Natural killer cell (primary cell): ENCODE measurements at regions not wholly inside any gene's neighbourhood (a gene's known extent, or its start where the extent isn't known, plus 50 kb on each side); places are given as distances from the start of the nearest gene placed in this dataset.

Experiments used
- ATAC-seq, 3 donors: fragments of 150-1000 bp in 2 of 3; fragments of 200-7000 bp in 1 of 3; cut with Tn5 transposase; 1 replicate in 1 of 3; 2 replicates in 2 of 3; pipeline ENCODE4 v1.10.0; 2021; ENCODE audit warnings: mild to moderate bottlenecking in 2 of 3, moderate library complexity in 2 of 3
- DNase-seq, 2 donors: peaks; one replicate each; pipeline versions ENCODE4 v3.0.0 to v3.0.0-alpha.2; 2013 to 2021; ENCODE audit warnings: mixed read lengths in 1 of 2
- H3K27ac ChIP-seq: one replicate; pipeline ENCODE4 v1.5.1; 2013; ENCODE audit warnings: mild to moderate bottlenecking, low read length
- H3K27me3 ChIP-seq: one replicate; pipeline ENCODE4 v1.6.1; 2013; ENCODE audit warnings: low read length; ENCODE audit not compliant: control insufficient read depth, insufficient read depth
- H3K36me3 ChIP-seq: one replicate; pipeline ENCODE4 v1.6.1; 2013; ENCODE audit warnings: low read length; ENCODE audit not compliant: control insufficient read depth, insufficient read depth
- H3K4me1 ChIP-seq: one replicate; pipeline ENCODE4 v1.6.1; 2013; ENCODE audit warnings: low read length; ENCODE audit not compliant: control insufficient read depth, insufficient read depth
- H3K4me3 ChIP-seq: one replicate; pipeline ENCODE4 v1.5.1; 2013; ENCODE audit warnings: low read length
- H3K9me3 ChIP-seq: one replicate; pipeline ENCODE4 v1.6.1; 2013; ENCODE audit warnings: low read length; ENCODE audit not compliant: control insufficient read depth, insufficient read depth
- H3K27ac Mint-ChIP-seq, 2 donors: one replicate each; pipeline ENCODE4 v1.8.0; 2022; ENCODE audit warnings: mild to moderate bottlenecking in 2 of 2, mixed read lengths in 2 of 2, moderate library complexity in 1 of 2
- H3K27me3 Mint-ChIP-seq, 2 donors: one replicate each; pipeline ENCODE4 v1.8.0; 2022; ENCODE audit warnings: low read depth in 2 of 2, mixed read lengths in 2 of 2
- H3K36me3 Mint-ChIP-seq: one replicate; pipeline ENCODE4 v1.8.0; 2022; ENCODE audit warnings: mixed read lengths
- H3K4me1 Mint-ChIP-seq, 2 donors: one replicate each; pipeline ENCODE4 v1.8.0; 2022; ENCODE audit warnings: mixed read lengths in 2 of 2
- H3K4me3 Mint-ChIP-seq: one replicate; pipeline ENCODE4 v1.8.0; 2022; ENCODE audit warnings: mild to moderate bottlenecking, moderate library complexity, mixed read lengths
- H3K9me3 Mint-ChIP-seq, 2 donors: one replicate each; pipeline ENCODE4 v1.8.0; 2022; ENCODE audit warnings: mixed read lengths in 2 of 2
- WGBS: methylation state at CpG from one replicate; pipeline ENCODE4 v1.1.7; 2013; ENCODE audit warnings: missing lambda C conversion rate; ENCODE audit not compliant: insufficient coverage; 5-methylcytosine and 5-hydroxymethylcytosine counted together
- intact Hi-C: fragments of 100-400 bp; cut with micrococcal nuclease; formaldehyde crosslinking; loops from one replicate; pipeline ENCODE4 v1.14.2; 2022
- TF ChIP-seq, protein P1 (sequence below): fragments of 200-600 bp; IDR thresholded peaks from one replicate; pipeline ENCODE4 v1.8.0; 2022; ENCODE audit warnings: antibody characterized with exemption

DNA sequence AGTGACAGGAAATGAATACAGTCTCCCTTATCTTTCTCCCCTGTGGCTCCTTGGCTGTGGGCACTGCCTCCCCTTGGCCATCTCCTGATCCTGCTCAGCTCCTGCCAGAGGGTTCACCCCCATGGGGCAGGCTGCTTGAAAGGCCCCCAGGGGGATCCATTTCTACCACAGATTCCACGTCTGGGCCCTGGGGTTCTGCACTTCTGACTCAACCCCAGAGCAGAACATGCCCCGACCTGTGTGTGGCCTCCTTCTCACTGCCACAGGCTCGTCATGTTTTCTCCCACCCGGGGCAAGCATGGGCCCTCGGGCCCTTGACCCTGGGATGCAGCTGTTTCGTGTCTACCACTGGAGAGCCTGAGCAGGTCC lies 122.2 kb downstream of the ACKR3 start:
- Mint-ChIP-seq H3K9me3 (no peaks in the 10 kb centered on the region), H3K27me3 (peaks cover 14 to 17% of the 10 kb centered on the region in 2 donors), H3K36me3 (no peaks in the 10 kb centered on the region), H3K27ac (no peak overlapping the region), H3K4me3 (no peak overlapping the region), H3K4me1 (no peaks in the 10 kb centered on the region)
- H3K27me3 ChIP-seq = no peaks in the 10 kb centered on the region
- H3K27ac ChIP-seq = no peak overlapping the region
- 70% methylated on average over 6 of the region's 6 CpGs for WGBS
- no peak overlapping the region for H3K4me3 ChIP-seq
- TF ChIP-seq, protein P1, sequence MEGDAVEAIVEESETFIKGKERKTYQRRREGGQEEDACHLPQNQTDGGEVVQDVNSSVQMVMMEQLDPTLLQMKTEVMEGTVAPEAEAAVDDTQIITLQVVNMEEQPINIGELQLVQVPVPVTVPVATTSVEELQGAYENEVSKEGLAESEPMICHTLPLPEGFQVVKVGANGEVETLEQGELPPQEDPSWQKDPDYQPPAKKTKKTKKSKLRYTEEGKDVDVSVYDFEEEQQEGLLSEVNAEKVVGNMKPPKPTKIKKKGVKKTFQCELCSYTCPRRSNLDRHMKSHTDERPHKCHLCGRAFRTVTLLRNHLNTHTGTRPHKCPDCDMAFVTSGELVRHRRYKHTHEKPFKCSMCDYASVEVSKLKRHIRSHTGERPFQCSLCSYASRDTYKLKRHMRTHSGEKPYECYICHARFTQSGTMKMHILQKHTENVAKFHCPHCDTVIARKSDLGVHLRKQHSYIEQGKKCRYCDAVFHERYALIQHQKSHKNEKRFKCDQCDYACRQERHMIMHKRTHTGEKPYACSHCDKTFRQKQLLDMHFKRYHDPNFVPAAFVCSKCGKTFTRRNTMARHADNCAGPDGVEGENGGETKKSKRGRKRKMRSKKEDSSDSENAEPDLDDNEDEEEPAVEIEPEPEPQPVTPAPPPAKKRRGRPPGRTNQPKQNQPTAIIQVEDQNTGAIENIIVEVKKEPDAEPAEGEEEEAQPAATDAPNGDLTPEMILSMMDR = no peak
- no peaks in the 10 kb centered on the region for H3K4me1 ChIP-seq
- DNase-seq = no peak
- no peak for ATAC-seq
- intact Hi-C loops = no loop called here
- H3K36me3 ChIP-seq = no peaks in the 10 kb centered on the region
- no peaks in the 10 kb centered on the region for H3K9me3 ChIP-seq

DNA sequence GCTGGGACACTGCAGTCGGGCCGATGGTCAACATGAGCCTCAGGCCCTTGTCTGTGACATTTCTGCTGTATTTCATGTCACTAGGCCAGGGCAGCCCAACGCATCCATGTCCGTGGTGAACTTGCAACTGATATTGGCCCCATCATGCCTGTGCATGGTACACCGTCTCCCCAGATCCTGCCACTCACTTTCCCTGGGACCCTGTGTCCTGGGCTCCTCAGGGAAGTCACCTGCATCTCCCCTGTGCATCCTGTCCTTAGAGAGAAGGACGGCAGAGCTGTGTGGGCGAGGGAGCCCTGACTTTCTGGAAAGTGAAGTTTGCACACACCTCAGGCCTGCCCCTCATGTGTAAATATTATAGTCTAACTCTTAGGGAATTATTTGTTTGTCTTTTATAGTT lies 123.3 kb downstream of the ACKR3 start:
- Mint-ChIP-seq H3K9me3 (no peaks in the 10 kb centered on the region), H3K4me1 (no peaks in the 10 kb centered on the region), H3K27ac (no peak overlapping the region), H3K4me3 (no peak overlapping the region), H3K36me3 (no peaks in the 10 kb centered on the region), H3K27me3 (peaks cover 13% of the 10 kb centered on the region in 2 donors)
- TF ChIP-seq, protein P1 = no peak
- DNase-seq (no peak), ATAC-seq (no peak)
- no peaks in the 10 kb centered on the region for H3K27me3 ChIP-seq
- no peaks in the 10 kb centered on the region for H3K4me1 ChIP-seq
- 83% methylated on average over 7 of the region's 7 CpGs for WGBS
- no peak overlapping the region for H3K4me3 ChIP-seq
- H3K27ac ChIP-seq = no peak overlapping the region
- no peaks in the 10 kb centered on the region for H3K9me3 ChIP-seq
- intact Hi-C loops = no loop called here
- H3K36me3 ChIP-seq = no peaks in the 10 kb centered on the region

DNA sequence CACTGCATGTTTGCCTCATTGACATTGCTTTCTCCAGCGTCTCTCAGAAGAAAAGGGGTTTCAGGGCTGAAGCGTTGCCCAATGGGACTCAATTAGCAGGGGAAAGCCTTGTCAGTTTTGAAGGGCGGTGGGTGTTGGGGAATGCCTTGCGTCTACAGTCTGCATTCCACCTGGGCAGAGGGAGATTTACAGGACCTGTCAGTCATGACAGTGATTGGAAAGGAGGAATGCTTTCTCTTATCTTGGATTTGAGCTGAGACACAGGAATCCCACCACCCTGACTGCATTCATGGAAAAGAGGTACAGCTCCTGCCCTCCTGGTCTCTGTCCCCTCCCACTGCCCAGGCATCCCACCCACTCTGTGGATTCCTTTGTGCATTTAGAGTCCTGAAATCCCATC lies 123.9 kb downstream of the ACKR3 start:
- no peak for DNase-seq
- no peaks in the 10 kb centered on the region for H3K9me3 Mint-ChIP-seq
- intact Hi-C loops = no loop called here
- peaks cover 13% of the 10 kb centered on the region in 2 donors for H3K27me3 Mint-ChIP-seq
- no peak overlapping the region for H3K4me3 ChIP-seq
- H3K36me3 ChIP-seq = no peaks in the 10 kb centered on the region
- no peak for ATAC-seq
- H3K27me3 ChIP-seq = no peaks in the 10 kb centered on the region
- H3K4me1 ChIP-seq = no peaks in the 10 kb centered on the region
- no peaks in the 10 kb centered on the region for H3K36me3 Mint-ChIP-seq
- no peak overlapping the region for H3K27ac ChIP-seq
- H3K4me3 Mint-ChIP-seq = no peak overlapping the region
- H3K27ac Mint-ChIP-seq = no peak overlapping the region
- 92% methylated on average over 4 of the region's 4 CpGs for WGBS
- no peaks in the 10 kb centered on the region for H3K9me3 ChIP-seq
- TF ChIP-seq, protein P1 = no peak
- H3K4me1 Mint-ChIP-seq = no peaks in the 10 kb centered on the region

DNA sequence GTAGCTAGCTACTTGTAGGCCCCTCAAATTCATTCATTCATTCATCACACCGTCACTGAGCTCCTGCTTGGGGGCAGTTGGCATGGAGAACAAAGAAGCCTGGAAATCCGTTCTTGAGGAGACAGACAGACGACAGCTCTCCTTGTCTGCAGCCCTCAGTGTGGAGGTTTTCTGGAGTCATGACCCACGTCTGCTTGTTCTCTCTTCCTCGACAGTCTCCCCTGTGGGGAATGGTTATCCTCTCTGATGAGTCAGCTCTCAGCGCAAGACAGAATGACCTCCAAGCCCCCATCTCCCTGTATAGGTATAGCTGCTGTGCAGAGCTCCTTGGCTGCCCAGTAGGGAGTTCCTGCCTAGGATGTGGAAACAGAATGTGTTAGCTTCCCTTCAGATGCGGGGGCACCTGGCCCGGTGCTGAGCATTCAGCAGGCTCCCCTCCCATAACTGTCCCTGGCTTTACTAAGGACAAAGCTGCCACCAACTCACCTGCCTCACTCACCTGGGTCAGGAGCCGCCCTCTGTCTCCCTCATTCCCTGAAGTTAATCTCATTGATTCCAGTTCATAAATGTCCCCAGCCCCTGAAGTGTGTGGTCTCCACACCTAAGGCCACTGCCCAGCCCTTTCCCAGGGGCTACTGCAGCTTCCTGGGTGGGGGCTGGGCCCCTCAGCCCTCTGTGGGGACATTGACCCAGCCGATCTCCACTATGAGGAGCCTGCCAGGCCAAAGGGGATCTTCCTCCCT lies 124.7 kb downstream of the ACKR3 start:
- no peak overlapping the region for H3K4me3 Mint-ChIP-seq
- TF ChIP-seq, protein P1 = no peak
- H3K4me1 Mint-ChIP-seq = no peaks in the 10 kb centered on the region
- Histone ChIP-seq H3K27ac (no peak overlapping the region), H3K27me3 (no peaks in the 10 kb centered on the region), H3K4me1 (no peaks in the 10 kb centered on the region), H3K4me3 (no peak overlapping the region), H3K9me3 (no peaks in the 10 kb centered on the region), H3K36me3 (no peaks in the 10 kb centered on the region)
- intact Hi-C loops = no loop called here
- no peak for ATAC-seq
- H3K27me3 Mint-ChIP-seq = peaks cover 12 to 13% of the 10 kb centered on the region in 2 donors
- no peaks in the 10 kb centered on the region for H3K9me3 Mint-ChIP-seq
- WGBS = 80% methylated on average over 10 of the region's 10 CpGs
- H3K36me3 Mint-ChIP-seq = no peaks in the 10 kb centered on the region
- no peak overlapping the region for H3K27ac Mint-ChIP-seq
- no peak for DNase-seq
